Dermis microvascular lymphatic vessel endothelial cell (primary cell): ENCODE measurements at regions not wholly inside any gene's neighbourhood (a gene's known extent, or its start where the extent isn't known, plus 50 kb on each side); places are given as distances from the start of the nearest gene placed in this dataset.
"Not testable (repeated sequence)": the region's sequence is repeated elsewhere in the genome, so short reads cannot be mapped to it uniquely, and the experiment has no call there.

Experiments used
- DNase-seq, 2 donors: peaks; one replicate each; pipeline versions ENCODE4 v3.0.0 to v3.0.0-alpha.2; 2010; ENCODE audit warnings: low read depth in 2 of 2

DNA sequence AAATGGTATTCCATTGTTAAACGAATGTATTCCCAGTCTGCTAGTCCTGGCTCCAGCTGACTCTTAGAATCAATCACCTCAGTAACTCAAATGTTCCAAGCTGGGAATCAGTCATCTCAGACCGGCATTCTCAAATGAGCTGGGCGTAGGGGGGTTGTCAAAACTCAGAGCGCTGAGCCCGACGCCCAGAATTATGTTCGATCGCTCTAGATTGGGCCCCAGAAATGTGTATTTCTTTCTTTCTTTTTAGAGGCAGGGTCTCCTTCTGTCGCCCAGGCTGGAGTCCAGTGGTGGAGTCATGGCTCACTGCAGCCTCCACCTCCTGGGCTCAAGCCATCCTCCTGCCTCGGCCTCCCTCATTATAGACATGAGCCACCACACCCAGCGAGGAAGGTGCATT is 99.3 kb upstream of the IGF1R start:
- no peak for DNase-seq

DNA sequence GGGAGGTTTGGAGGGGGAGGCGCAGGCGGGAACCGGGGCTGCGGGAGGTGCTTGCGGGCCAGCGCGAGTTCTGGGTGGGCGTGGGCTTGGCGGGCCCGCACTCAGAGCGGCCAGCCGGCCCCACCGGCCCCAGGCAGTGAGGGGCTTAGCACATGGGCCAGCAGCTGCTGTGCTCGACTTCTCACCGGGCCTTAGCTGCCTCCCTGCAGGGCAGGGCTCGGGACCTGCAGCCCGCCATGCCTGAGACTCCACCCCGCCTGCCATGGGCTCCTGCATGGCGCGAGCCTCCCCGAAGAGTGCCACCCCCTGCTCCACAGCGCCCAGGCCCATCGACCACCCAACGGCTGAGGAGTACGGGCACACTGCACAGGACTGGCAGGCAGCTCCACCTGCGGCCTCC is 98.6 kb upstream of the IGF1R start:
- no peak for DNase-seq

DNA sequence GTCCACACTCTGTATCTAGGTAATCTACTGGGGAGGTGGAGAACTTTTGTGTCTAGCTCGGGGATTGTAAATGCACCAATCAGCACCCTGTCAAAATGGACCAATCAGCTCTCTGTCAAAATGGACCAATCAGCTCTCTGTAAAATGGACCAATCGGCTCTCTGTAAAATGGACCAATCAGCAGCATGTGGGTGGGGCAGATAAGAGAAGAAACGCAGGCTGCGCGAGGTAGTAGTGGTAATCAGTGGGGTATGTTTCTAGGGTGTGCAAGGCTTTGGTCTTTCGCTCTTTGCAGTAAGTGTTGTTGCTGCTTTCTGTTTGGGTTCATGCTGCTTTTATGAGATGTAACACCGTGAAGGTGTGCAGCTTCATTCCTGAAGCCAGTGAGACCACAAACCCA is 98.0 kb upstream of the IGF1R start:
- DNase-seq: not testable (repeated sequence)

DNA sequence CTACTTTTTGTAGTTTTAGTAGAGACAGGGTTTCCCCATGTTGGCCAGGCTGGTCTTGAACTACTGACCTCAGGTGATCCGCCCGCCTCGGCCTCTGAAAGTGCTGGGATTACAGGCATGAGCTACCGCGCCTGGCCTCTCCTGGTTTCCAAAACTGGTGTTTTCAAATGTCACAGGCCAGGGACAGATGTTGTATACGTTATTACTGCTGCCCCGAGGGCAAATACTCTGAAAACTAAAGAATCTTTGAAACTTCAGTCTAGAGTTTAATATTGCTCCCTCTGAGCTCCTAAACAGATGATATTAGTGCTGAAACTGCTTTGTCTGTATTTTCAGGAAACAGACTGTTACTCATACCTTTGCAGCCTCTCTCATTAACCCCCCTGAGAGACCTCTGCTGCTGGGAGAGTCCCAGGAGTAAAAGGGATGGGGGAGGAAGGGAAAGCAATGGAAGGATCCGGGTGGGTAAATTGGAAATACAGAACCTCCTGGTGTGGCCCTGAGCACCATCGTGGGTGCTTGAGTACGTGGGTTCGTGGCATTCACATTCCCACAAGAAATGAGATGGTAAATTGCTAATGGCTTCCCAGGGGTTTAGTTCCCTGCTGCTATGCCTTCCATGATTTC is 96.3 kb upstream of the IGF1R start:
- no peak for DNase-seq

DNA sequence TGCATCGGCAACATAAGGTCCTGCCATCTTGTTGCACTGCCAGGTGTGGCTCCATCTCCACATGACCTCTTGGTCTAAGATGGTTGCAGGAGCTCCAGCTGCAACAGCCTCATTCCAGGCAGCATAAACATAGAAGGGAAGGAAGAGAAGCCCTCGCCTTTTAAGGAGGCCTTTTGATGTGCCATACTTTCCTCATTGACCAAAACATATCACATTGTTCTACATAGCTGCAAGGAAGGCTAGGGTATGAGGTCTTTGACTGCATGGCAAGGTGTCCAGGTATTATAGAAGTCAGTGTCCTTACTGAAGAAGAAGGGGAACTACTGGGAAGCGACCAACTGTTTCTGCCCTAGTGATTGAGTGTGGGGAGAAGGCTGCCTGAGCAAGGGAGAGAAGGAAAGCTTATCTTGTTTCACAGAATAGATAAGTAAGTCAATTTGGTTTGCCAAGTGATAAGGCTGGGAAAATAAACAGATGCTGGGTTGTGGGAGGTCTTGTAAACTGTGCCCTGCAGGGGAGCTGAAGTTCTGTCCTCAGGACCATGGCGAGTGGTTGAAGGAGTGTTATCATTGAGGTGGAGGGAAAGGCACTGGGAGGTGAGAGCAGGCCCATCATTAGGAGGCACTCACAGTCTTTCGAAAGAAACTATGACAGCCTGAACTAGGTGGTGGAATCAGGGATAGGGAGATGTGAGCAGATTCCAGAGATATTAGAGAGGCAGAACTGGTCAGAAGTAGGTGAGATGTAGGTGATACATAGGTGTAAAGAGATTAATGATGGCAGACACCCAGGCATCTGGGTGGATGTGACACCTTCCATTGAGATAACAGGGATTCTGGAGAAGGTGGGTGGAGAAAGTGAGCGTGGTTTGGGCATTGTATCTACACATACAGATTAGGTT is 93.8 kb upstream of the IGF1R start:
- DNase-seq: no peak

DNA sequence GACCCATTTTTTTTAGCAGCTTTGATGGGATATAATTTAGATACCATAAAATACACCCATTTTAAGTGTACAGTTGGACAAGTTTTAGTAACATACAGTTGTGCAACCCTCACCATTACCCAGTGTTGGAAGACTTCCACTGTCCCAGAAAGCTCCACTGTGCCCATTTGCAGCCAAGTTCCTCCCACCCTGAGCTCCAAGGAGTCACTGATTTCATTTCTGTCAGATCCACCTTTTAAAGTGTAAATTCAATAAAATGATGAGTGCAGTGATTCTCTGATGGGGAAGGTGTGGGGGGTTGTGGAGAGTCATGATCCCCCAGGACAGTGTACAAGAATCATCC is 93.2 kb upstream of the IGF1R start:
- DNase-seq: no peak

DNA sequence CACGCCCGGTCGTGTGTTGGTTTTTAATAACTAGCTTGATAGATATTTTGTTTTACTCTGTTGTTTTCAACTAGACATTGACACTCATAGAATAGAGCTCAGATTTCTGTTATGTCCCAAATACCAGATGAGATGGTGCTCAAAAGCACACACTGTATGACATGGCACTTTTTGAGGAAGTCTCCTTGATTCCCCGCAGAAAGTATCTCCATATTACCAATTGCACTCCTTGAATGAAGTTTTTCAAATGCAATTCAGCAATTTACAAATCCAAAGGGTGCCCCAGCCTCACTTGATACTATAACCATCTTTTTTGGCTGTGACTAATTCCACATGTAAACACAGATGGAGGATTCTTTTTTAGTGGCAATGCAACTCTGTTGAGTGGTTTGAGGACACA is 92.0 kb upstream of the IGF1R start:
- DNase-seq: no peak

DNA sequence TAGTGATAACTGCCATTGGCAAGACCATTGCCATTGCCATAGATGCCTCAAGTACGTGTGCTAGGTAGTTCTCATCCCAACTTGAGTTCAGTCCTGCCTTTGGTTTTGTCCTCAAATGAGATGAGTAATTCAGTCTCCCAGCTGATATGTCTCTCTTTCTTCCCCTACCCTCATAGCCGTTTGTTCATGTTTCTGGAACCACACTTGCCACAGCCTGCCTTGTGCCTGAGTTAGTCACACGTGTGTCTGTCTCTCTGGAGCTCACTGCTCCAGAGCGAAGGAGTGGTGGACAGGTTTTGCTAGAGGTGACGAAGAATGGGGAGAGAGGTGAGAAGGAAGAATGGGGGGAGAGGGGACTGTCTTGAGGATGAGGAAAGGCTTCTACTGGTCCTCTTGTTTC is 88.0 kb upstream of the IGF1R start:
- no peak for DNase-seq

DNA sequence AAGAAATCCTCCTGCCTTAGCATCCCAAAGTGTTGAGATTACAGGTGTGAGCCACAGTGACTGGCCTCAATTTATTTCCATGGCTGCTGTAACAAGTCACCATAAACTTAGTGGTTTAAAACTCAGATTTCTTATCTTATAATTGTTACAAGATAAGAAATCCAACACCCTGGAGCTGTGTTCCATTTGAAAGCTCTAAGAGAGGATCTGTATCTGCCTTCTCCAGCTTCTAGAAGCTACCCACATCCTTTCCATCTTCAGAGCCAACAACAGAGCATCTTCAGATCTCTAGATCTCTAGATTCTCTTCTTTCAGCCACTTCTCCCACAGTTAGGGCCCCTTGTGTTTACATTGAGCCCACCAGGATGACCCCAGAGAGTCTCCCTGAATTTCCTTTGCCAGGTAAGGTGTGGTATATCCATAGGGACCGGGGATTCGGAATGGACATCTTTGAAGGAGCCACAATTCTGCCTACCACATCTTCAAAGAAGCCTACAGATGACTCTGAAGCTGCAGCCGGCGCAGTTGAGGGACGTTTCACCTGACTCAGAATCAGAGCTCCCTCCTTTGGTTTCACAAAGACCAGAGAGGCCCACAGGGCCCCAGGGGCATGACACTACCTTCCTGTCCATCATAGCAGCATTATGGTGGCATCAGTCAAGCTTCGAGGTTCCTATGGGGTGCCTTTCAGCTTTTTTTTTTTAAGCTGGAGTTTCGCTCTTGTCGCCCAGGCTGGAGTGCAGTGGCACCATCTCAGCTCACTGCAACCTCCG is 87.0 kb upstream of the IGF1R start:
- DNase-seq: no peak

DNA sequence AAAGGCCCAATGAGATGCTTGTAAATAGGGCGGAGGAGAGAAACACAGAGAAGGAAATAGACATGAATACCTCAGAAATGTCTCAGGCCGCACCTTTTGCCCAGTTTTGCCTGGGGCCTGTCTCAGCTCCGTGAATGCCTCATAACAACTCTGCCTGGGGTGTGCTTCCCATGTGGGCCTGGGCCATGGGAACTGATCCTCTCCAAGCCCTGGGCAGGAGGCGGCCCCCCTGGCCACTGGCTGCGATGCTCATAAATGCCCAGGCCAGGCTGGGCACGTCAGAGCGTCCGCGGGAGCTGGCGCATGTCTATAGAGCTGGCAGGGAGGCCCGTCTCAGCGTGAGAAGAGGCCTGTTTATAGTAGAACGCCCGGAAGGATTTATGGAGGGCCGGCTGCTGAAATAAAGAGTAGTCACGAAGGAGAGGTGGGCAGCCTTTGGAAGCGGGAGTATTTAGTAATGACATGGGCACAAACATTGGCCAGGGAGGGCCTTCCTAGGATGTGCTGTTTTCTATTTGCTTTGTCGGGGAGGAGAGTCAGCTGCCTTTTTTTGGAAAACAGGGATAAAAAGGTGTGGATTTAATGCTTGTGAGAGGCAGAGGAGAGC is 85.9 kb upstream of the IGF1R start:
- no peak for DNase-seq

DNA sequence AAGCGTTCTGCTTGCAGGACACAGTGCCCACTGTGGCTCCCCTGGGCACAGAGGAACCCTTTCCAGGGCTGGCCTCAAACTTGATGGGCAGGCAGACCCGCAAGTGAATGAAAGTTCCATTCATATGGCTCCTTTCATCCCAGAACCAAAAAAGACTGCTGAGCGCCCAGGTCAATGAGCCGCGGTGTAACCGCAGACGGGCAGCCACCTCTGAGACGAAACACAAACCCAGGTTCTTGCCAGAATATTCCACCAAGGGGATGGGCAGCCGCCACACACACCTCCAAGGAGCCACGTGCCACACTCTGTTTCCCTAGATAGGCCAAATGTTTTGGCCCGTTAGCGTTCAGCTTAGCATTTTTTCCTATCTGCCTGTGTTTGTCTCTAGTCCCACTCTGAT is 82.8 kb upstream of the IGF1R start:
- DNase-seq: no peak

DNA sequence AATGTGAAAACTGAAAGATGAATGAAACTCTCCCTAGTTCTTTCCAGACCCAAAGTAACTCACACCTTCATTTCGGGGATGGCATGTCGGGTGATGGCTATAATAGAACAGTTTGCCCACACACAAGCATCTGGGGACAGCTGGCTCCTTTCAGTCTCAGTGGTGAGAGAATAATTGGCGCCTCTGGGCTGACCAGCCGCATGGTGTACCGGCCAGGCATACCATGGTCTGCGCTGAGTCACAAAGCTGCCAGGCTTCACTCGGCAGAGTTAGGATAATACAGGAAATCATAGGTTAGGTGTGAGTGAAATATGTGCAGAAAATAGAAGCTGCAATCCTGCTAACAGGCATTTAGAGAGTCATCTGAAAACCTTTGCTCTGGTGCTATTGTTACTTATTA is 80.4 kb upstream of the IGF1R start:
- peak; percentile 10 to 19 for DNase-seq

DNA sequence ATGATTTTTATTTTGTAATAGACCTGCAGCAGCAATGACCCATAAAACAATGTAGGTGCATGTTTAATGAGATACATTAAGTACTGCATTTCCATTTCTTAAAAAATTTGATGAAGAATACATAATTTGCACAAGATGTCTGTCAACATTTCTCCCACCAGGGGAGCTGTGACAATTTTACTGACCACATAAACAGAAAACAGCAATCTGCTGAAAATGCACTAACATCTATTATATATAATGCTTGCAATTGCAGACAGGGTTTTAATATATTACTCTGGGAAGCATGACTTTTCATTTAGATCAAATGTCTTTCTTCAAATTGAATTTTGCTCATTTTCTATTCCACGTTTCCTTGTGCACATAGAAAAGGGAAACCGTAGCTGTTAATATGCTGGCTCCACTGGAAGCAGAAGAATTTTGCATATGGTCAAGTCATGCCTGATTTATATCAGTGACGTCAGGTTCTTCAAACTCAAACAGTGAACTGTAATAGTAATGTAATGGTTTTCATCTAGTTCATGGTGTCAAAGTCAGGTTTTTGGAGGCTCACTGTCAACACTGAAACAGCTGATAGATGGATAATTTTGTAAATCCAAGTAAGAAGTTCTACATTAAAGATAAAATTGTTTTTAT is 79.8 kb upstream of the IGF1R start:
- DNase-seq: no peak

DNA sequence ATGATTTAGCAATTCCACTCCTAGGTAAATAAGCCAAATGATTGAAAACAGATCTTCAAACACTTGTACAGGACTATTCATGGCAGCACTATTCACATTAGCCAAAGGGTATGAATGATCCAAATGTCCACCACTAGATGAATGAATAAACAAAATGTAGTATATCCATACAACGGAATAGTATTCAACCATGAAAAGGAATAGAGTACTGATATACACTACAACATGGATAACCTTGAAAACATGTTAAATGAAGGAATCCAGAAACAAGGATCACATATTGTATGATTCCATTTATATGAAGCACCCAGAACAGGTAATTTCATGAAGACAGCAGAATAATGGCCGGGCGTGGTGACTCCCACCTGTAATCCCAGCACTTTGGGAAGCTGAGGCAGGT is 78.2 kb upstream of the IGF1R start:
- DNase-seq: no peak

DNA sequence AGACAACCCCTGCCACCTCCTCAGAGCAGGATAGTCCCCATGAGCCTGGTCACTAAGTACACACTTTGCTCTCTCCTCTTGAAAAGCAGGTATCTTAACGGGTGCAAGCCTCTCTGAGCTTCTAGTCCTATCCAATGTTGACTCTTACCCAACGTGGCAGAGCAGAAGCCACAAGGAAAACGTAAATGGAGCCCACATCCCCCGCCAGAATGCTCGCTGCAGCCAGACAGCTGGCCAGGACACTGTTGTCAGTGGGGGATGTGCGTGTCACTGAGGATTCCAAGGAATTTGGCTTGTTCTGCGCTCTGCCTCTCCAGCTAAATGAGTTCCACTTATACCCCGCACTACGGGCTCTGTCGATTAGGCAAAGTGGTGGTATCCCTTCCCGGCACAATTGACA is 67.8 kb upstream of the IGF1R start:
- no peak for DNase-seq

DNA sequence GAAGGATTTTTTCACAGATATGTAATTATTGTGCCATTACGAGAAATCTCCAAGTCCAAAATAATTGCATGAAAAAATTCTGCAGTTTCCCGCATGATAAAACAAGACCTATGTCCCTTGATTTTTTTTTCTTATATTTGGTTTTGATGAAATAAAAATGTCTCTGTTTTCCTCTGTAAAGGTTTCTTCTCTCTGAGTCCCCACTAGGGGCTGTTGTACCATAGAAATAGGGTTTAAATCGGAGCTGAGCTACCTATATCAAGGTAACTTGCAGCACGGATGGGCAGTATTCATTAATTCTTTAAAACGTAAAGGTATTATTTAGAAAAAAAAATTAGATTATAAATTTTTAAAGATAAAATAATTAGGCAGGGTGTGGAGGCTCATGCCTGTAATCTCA is 66.6 kb upstream of the IGF1R start:
- DNase-seq: no peak

DNA sequence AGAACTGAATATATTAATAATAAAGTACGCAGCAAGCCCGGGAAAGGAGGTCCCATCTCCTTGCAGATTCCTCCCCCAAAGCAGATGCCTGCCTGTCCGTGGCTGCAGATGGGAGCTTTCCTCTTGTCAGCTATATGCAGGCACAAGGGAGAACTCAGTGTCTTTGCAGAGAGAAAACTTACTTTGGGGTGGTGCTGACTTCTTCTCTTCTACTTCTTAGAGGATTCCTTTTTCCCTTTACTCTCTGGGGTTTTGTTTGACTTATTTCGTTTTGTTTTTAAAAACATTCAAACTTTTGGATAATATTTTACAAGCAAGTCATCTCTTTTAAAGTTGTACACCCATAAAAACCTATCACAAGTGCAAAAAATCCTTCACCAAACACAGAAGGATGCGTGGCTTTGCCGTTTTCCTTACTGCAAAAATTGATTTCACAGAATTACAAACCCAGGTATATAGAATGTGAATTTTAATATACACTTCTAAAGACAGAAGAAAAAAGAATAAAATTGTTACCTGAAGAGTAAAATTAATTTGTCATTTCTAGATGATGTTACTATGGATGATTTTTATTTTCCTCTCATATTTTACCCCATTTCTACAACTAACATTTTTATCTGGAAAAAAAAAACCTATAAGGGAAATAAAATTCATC is 65.3 kb upstream of the IGF1R start:
- no peak for DNase-seq

DNA sequence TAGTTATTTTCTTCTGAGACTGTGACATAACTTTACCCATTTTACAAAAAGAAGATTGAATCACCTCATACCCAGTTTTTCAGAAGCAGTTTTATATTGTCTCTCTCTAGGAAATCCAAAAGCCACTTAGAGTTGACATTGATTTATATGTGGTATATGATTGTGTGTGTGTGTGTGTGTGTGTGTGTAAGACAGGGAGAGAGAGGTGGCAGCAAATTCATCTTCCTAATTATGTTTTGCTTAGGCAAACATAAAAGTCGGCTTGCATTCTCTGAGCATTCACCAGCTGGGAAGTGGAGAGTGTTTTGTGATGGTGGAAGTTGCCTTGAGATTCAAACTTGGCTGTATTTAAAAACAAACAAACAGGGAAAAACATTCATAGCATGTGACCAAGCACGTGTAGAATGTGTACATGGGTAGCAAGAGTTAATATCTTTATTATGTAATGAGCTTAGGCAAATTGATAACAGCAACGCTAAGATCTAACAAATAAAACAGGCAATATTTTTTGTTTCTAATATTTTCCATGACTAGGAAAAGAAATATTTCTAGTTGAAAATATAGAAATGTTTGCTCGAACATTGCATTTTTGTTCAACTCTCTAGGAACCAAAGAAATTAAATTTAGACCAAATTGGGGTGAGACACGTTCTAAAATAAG is 64.4 kb upstream of the IGF1R start:
- no peak for DNase-seq

DNA sequence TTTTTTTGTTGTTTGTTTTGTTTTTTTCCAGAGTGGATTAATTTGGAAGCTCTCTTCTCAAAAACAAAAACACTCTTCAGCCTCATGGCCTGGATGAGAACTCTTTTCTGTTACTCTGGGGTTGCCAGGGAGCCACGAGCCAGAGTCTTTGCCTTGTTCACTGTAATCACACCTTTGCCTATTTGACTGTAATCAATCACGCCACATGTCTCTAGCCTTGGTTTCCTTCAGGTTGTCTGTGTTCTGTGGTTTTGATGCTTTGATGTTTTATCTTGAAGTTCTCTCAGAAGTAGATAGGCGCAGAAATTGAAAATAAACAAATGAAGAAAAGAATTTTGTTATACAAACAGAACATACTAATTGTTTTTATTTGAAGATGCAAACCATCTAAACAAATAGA is 62.3 kb upstream of the IGF1R start:
- no peak for DNase-seq

DNA sequence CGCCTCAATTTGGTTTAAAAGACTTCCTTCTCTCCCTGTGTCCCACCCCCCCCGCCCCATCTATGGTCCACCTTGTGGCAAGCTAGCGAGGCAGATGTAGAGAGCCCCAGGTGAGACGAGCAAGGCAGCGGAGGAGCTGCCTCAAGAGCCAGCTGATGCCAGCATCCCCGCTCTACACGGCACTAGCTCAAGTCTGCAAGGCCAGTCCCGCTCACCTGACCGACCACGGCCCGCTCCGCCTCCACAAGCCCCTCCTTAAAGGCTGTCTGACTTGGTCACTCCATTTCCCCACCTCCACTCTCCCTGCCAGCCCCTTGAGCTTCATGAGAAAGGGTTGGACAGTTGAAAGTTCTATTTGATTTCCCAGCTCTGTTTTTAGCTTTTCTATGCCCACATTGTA is 56.2 kb upstream of the IGF1R start:
- DNase-seq: no peak

DNA sequence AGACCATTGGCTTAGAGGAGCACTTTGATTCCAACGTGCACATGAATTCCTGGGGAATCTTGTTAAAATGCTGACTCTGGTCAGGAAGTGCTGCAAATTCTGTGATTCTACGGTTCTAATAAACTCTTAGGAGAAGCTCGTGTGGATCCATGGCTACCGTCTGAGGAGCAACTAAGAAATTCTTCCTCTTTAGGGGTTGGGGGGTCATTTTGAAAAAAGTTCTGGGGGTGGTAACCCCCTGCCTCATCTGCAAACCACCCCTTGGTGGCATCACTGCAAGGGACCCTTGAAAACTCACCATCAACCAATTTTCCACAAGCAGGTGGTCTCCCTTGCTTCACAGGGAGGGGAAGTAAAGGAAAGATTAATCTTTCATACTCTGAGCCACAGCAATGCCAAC is 52.2 kb upstream of the IGF1R start:
- no peak for DNase-seq
